CD4-positive, alpha-beta memory T cell (primary cell): ENCODE measurements at regions not wholly inside any gene's neighbourhood (a gene's known extent, or its start where the extent isn't known, plus 50 kb on each side); places are given as distances from the start of the nearest gene placed in this dataset.

ENCODE experiments used
- CTCF ChIA-PET: fragments of 350-600 bp; sonication (Branson Sonifier 250); formaldehyde crosslinking; loops from one replicate; lab custom pipeline; 2021; ENCODE audit warnings: inconsistent platforms; ENCODE audit not compliant: partially characterized antibody; lab: Charles Lee
- POLR2A ChIA-PET: fragments of 350-600 bp; sonication (Branson Sonifier 250); formaldehyde crosslinking; loops from one replicate; lab custom pipeline; 2021; ENCODE audit not compliant: partially characterized antibody; lab: Charles Lee
- DNase-seq, 5 donors: peaks; one replicate each; pipeline versions ENCODE4 v3.0.0 to v3.0.0-alpha.2; 2020 to 2022; ENCODE audit warnings: mixed read lengths in 1 of 5
- H3K27ac ChIP-seq: one replicate; pipeline ENCODE4 v1.7.0; 2013; ENCODE audit warnings: low read depth, low read length
- H3K27me3 ChIP-seq: 2 replicates; pipeline ENCODE4 v1.7.0; 2013; ENCODE audit warnings: mild to moderate bottlenecking, low read length, moderate library complexity; ENCODE audit not compliant: insufficient read depth
- H3K36me3 ChIP-seq: 2 replicates; pipeline ENCODE4 v1.7.0; 2013; ENCODE audit warnings: mild to moderate bottlenecking, low read length, moderate library complexity; ENCODE audit not compliant: insufficient read depth
- H3K4me1 ChIP-seq: 2 replicates; pipeline ENCODE4 v1.7.0; 2013; ENCODE audit warnings: mild to moderate bottlenecking, low read length, moderate library complexity; ENCODE audit not compliant: insufficient read depth
- H3K4me3 ChIP-seq, 2 donors: one replicate each; pipeline ENCODE4 v1.7.0; 2013; ENCODE audit warnings: low read length in 2 of 2, mild to moderate bottlenecking in 1 of 2
- H3K9me3 ChIP-seq, 2 donors: one replicate each; pipeline ENCODE4 v1.7.0; 2013; ENCODE audit warnings: low read length in 2 of 2, control low read depth in 1 of 2; ENCODE audit not compliant: control insufficient read depth in 1 of 2
- H3K27ac Mint-ChIP-seq, 7 donors: one replicate each; pipeline ENCODE4 v1.8.0; 2020 to 2021; ENCODE audit warnings: mixed read lengths in 7 of 7, mild to moderate bottlenecking in 6 of 7, inconsistent platforms in 3 of 7, moderate library complexity in 3 of 7
- H3K27me3 Mint-ChIP-seq, 2 donors: one replicate each; pipeline ENCODE4 v1.8.0; 2020 to 2021; ENCODE audit warnings: mixed read lengths in 2 of 2
- H3K36me3 Mint-ChIP-seq, 2 donors: one replicate each; pipeline ENCODE4 v1.8.0; 2020 to 2021; ENCODE audit warnings: mixed read lengths in 2 of 2, inconsistent platforms in 1 of 2, mild to moderate bottlenecking in 1 of 2
- H3K4me1 Mint-ChIP-seq, 4 donors: one replicate each; pipeline ENCODE4 v1.8.0; 2020 to 2021; ENCODE audit warnings: mixed read lengths in 4 of 4, mild to moderate bottlenecking in 1 of 4
- H3K4me3 Mint-ChIP-seq, 8 donors: one replicate each; pipeline ENCODE4 v1.8.0; 2020 to 2021; ENCODE audit warnings: mixed read lengths in 8 of 8, mild to moderate bottlenecking in 7 of 8, moderate library complexity in 6 of 8, inconsistent platforms in 3 of 8
- H3K9me3 Mint-ChIP-seq, 8 donors: one replicate each; pipeline ENCODE4 v1.8.0; 2020 to 2021; ENCODE audit warnings: mixed read lengths in 8 of 8, mild to moderate bottlenecking in 5 of 8, inconsistent platforms in 3 of 8, moderate library complexity in 1 of 8
- intact Hi-C: fragments of 100-400 bp; cut with micrococcal nuclease; formaldehyde crosslinking; loops from one replicate; pipeline ENCODE4 v1.15.1; 2023

DNA sequence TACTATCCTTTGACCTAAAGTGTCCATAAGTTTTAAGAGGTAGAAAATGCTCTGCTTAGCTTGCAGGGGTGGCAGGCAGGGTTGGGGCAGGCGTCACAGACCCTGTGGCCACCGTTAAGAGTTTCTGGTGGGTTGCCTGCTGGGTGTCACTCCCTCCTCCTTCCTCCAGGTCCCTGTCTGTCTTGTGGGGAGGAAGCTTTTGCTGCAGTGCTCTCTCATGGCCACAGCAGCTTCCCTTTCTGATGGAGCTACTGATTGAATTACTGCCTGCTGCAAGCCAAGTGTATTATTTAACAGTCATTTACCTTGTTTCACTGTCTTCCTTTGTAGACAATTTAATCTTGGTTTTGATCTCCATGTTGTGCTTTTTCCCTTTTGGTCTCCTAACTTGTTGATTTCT lies 384.6 kb downstream of the IDS start:
- ChIA-PET CTCF (no interaction called here), POLR2A (no interaction called here)
- no peaks in the 10 kb centered on the region for H3K27me3 ChIP-seq
- H3K9me3 Mint-ChIP-seq, result no peaks in the 10 kb centered on the region
- no peaks in the 10 kb centered on the region for H3K27me3 Mint-ChIP-seq
- H3K36me3 ChIP-seq, result no peaks in the 10 kb centered on the region
- no peaks in the 10 kb centered on the region for H3K4me1 ChIP-seq
- H3K4me3 ChIP-seq, result no peak overlapping the region
- no peaks in the 10 kb centered on the region for H3K4me1 Mint-ChIP-seq
- H3K36me3 Mint-ChIP-seq, result no peaks in the 10 kb centered on the region
- no peak overlapping the region for H3K27ac Mint-ChIP-seq
- intact Hi-C loops, result no loop called here
- no peak overlapping the region for H3K27ac ChIP-seq
- no peaks in the 10 kb centered on the region for H3K9me3 ChIP-seq
- H3K4me3 Mint-ChIP-seq, result no peak overlapping the region
- no peak for DNase-seq

DNA sequence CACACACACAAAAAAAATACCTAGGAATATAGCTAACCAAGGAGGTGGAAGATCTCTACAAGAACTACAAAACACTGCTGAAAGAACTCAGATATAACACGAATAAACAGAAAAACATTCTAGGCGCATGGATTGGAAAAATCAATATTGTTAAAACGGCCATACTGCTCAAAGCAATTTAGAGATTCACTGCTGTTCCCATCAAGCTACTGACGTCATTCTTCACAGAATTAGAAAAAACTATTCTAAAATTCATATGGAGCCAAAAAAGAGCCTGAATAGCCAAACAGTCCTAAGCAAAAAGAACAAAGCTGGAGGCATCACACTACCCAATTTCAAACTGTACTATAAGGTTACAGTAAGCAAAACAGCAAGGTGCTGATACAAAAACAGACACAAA lies 390.2 kb downstream of the IDS start:
- Mint-ChIP-seq H3K27me3 (no peaks in the 10 kb centered on the region), H3K27ac (no peak overlapping the region), H3K36me3 (no peaks in the 10 kb centered on the region), H3K4me3 (no peak overlapping the region), H3K4me1 (no peaks in the 10 kb centered on the region), H3K9me3 (peaks cover 0 to 18% (median 9%) of the 10 kb centered on the region in 8 donors)
- no peak overlapping the region for H3K27ac ChIP-seq
- H3K36me3 ChIP-seq, result no peaks in the 10 kb centered on the region
- H3K4me1 ChIP-seq, result no peaks in the 10 kb centered on the region
- intact Hi-C loops, result no loop called here
- ChIA-PET CTCF (no interaction called here), POLR2A (no interaction called here)
- H3K4me3 ChIP-seq, result no peak overlapping the region
- H3K27me3 ChIP-seq, result no peaks in the 10 kb centered on the region
- H3K9me3 ChIP-seq, result no peaks in the 10 kb centered on the region
- no peak for DNase-seq

DNA sequence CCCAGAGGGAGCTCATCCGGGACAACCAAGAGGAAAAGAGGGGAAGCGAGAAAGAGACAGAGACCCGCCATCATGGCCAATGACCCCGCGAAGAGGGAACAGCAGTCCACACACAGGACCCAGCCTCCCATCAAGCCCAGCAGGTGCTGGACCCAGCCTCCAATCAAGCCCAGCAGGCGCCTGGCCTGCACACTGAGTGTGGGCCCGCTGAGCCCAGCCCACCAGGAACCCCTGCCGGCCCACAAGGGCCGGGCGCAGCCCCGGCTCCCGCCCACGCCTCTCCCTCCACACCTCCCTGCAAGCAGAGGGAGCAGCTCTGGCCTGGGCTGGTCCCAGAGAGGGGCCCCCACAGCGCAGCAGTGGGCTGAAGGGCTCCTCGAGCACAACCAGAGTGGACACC lies 391.1 kb downstream of the IDS start:
- no peaks in the 10 kb centered on the region for H3K4me1 ChIP-seq
- no peaks in the 10 kb centered on the region for H3K27me3 ChIP-seq
- no peak for DNase-seq
- ChIA-PET POLR2A (no interaction called here), CTCF (no interaction called here)
- Mint-ChIP-seq H3K36me3 (no peaks in the 10 kb centered on the region), H3K4me3 (no peak overlapping the region), H3K4me1 (no peaks in the 10 kb centered on the region), H3K27me3 (no peaks in the 10 kb centered on the region), H3K27ac (no peak overlapping the region), H3K9me3 (peaks cover 3 to 27% (median 16%) of the 10 kb centered on the region in 8 donors)
- H3K4me3 ChIP-seq, result no peak overlapping the region
- H3K36me3 ChIP-seq, result no peaks in the 10 kb centered on the region
- H3K9me3 ChIP-seq, result no peaks in the 10 kb centered on the region
- intact Hi-C loops, result no loop called here
- no peak overlapping the region for H3K27ac ChIP-seq

GRCh38 chrX:149097786-149098185 lies 407.3 kb downstream of the IDS start:
- H3K4me1 Mint-ChIP-seq, result no peaks in the 10 kb centered on the region
- H3K4me3 Mint-ChIP-seq, result no peak overlapping the region
- Histone ChIP-seq H3K4me3 (no peak overlapping the region), H3K27ac (no peak overlapping the region), H3K36me3 (no peaks in the 10 kb centered on the region), H3K4me1 (no peaks in the 10 kb centered on the region), H3K9me3 (no peaks in the 10 kb centered on the region), H3K27me3 (no peaks in the 10 kb centered on the region)
- no peaks in the 10 kb centered on the region for H3K27me3 Mint-ChIP-seq
- ChIA-PET POLR2A (no interaction called here), CTCF (no interaction called here)
- intact Hi-C loops, result no loop called here
- no peaks in the 10 kb centered on the region for H3K36me3 Mint-ChIP-seq
- peaks cover 0 to 2% (median 0%) of the 10 kb centered on the region in 8 donors for H3K9me3 Mint-ChIP-seq
- no peak overlapping the region for H3K27ac Mint-ChIP-seq
- DNase-seq, result no peak

- Mint-ChIP-seq H3K27me3 (no peaks in the 10 kb centered on the region), H3K9me3 (peaks cover 0 to 4% (median 0%) of the 10 kb centered on the region in 8 donors), H3K36me3 (no peaks in the 10 kb centered on the region), H3K27ac (no peak overlapping the region), H3K4me3 (no peak overlapping the region), H3K4me1 (no peaks in the 10 kb centered on the region)
- no peak for DNase-seq
- Histone ChIP-seq H3K4me1 (no peaks in the 10 kb centered on the region), H3K27me3 (no peaks in the 10 kb centered on the region), H3K36me3 (no peaks in the 10 kb centered on the region), H3K27ac (no peak overlapping the region), H3K4me3 (no peak overlapping the region), H3K9me3 (no peaks in the 10 kb centered on the region)
- POLR2A ChIA-PET, result no interaction called here
- CTCF ChIA-PET, result no interaction called here
- intact Hi-C loops, result no loop called here
Observed at GRCh38 chrX:149092179-149092578, 412.9 kb downstream of the IDS start.

DNA sequence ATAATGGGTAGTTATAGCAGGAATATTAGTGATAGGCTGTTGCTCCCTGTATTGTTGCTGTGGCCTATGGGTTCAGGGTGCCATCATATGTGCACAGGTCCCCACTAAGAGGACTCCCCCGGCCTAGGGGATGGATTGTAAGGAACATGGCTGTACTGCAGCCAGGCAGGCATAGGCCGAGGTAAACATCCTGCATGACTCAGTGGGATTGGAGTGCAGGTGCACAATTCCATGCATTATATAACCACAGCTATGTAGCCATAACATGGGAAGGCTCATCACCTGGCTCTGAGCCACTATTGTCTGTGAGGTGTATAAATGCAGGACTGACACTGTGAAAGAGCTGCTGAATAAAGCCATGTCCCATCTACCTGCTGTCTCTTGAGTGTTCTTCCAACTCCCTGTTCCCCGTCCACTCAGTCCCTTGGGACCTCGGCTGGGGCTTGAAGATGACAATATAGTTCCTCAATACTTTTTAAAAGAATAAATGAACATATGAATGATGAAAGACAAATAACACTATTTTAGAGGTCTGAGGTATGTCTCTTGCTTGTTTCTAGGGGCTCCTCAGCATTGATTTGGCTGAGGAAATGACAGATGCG lies 425.2 kb downstream of the IDS start:
- H3K27me3 Mint-ChIP-seq, result no peaks in the 10 kb centered on the region
- no peak for DNase-seq
- intact Hi-C loops, result no loop called here
- Histone ChIP-seq H3K4me1 (no peaks in the 10 kb centered on the region), H3K27me3 (no peaks in the 10 kb centered on the region), H3K27ac (no peak overlapping the region), H3K36me3 (no peaks in the 10 kb centered on the region), H3K9me3 (no peaks in the 10 kb centered on the region), H3K4me3 (no peak overlapping the region)
- no peak overlapping the region for H3K27ac Mint-ChIP-seq
- POLR2A ChIA-PET, result no interaction called here
- no peak overlapping the region for H3K4me3 Mint-ChIP-seq
- CTCF ChIA-PET, result no interaction called here
- peaks cover 0 to 5% (median 0%) of the 10 kb centered on the region in 8 donors for H3K9me3 Mint-ChIP-seq
- no peaks in the 10 kb centered on the region for H3K36me3 Mint-ChIP-seq
- no peaks in the 10 kb centered on the region for H3K4me1 Mint-ChIP-seq

DNA sequence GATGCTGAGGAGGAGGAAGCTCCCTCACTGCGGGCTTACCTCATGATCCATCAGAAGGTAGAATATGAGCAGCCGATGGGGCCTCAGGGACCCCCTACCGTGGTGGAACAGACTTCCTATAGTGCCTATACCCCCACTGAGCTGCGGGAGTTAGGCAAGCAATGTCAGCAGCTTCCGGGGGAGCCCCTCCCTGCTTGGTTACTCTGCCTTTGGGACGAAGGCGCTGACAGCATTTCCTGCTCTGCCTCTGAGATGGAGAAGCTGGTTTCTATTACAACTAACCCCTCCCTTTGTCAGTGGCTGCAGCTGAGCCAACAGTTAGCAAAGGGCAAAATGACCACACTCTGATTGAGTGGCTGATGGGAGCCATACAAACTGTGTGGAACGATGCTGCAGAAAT lies 430.7 kb downstream of the IDS start:
- Mint-ChIP-seq H3K36me3 (no peaks in the 10 kb centered on the region), H3K4me3 (no peak overlapping the region), H3K27ac (no peak overlapping the region), H3K27me3 (no peaks in the 10 kb centered on the region), H3K9me3 (peaks cover 0 to 5% (median 0%) of the 10 kb centered on the region in 8 donors), H3K4me1 (peaks cover 0 to 3% (median 0%) of the 10 kb centered on the region in 4 donors)
- no peak for DNase-seq
- H3K4me3 ChIP-seq, result no peak overlapping the region
- no peaks in the 10 kb centered on the region for H3K9me3 ChIP-seq
- H3K36me3 ChIP-seq, result no peaks in the 10 kb centered on the region
- ChIA-PET CTCF (no interaction called here), POLR2A (no interaction called here)
- no peaks in the 10 kb centered on the region for H3K4me1 ChIP-seq
- H3K27ac ChIP-seq, result no peak overlapping the region
- intact Hi-C loops, result no loop called here
- no peaks in the 10 kb centered on the region for H3K27me3 ChIP-seq

DNA sequence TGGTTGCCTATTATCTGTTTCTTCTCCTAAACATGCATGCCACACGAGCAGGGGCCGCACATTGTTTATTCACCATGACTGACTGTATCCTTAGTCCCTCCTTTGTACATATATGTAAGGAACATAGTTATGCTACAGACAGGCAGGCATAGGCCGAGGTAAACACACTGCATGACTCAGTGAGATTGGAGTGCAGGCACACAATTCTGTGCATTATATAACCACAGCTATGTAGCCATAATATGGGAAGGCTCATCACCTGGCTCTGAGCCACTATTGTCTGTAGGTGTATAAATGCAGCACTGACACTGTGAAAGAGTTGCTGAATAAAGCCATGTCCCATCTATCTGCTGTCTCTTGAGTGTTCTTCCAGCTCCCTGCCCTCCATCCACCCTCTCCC lies 431.6 kb downstream of the IDS start:
- Histone ChIP-seq H3K9me3 (no peaks in the 10 kb centered on the region), H3K27me3 (no peaks in the 10 kb centered on the region), H3K27ac (no peak overlapping the region), H3K4me1 (no peaks in the 10 kb centered on the region), H3K4me3 (no peak overlapping the region), H3K36me3 (no peaks in the 10 kb centered on the region)
- Mint-ChIP-seq H3K27me3 (peaks cover 0 to 2% of the 10 kb centered on the region in 2 donors), H3K4me3 (no peak overlapping the region), H3K36me3 (no peaks in the 10 kb centered on the region), H3K9me3 (peaks cover 0 to 5% (median 0%) of the 10 kb centered on the region in 8 donors), H3K27ac (peak overlapping the region in 1 of 7 donors; percentile 33), H3K4me1 (peaks cover 0 to 3% (median 0%) of the 10 kb centered on the region in 4 donors)
- ChIA-PET POLR2A (no interaction called here), CTCF (no interaction called here)
- DNase-seq, result no peak
- intact Hi-C loops, result no loop called here
